ENCODE measurements at regions not wholly inside any gene's neighbourhood (a gene's known extent, or its start where the extent isn't known, plus 50 kb on each side); places are given as distances from the start of the nearest gene placed in this dataset.
A peak's percentile ranks its signal among the peaks of the same experiment; 100 is the strongest.

- H3K36me3 ChIP-seq (ENCODE audit: insufficient read depth, low read length), result no peaks in the 10 kb centered on the region
- H3K27me3 ChIP-seq (ENCODE audit: insufficient read depth, low read length), result no peaks in the 10 kb centered on the region
- no peak overlapping the region for H3K4me2 ChIP-seq (ENCODE audit: insufficient read depth, low read length)
- no peak for DNase-seq (ENCODE audit: insufficient read length, low spot score, missing footprints)
- H3K9me3 ChIP-seq (ENCODE audit: low read depth, low read length), result no peaks in the 10 kb centered on the region
- H2AFZ ChIP-seq (ENCODE audit: low read length), result no peak overlapping the region
- H3K4me3 ChIP-seq (ENCODE audit: insufficient read depth, low read length), result no peak overlapping the region
- no peaks in the 10 kb centered on the region for H3K79me2 ChIP-seq (ENCODE audit: insufficient read depth, low read length)
- no peak overlapping the region for H3K27ac ChIP-seq (ENCODE audit: low read depth, low read length)
- no peak for TF ChIP-seq CTCF (IDR thresholded peaks at IDR 0.05; ENCODE audit: extremely low read depth, low read depth, low read length)
- H4K20me1 ChIP-seq (ENCODE audit: insufficient read depth, low read length), result no peaks in the 10 kb centered on the region
- H3K4me1 ChIP-seq (ENCODE audit: insufficient read depth, low read length), result no peaks in the 10 kb centered on the region
Observed at GRCh38 chr7:68684996-68685395, 913.3 kb upstream of the AUTS2 start.

- no peak overlapping the region for H3K27ac ChIP-seq (ENCODE audit: low read depth, low read length)
- no peak overlapping the region for H3K4me3 ChIP-seq (ENCODE audit: insufficient read depth, low read length)
- H3K79me2 ChIP-seq (ENCODE audit: insufficient read depth, low read length), result no peaks in the 10 kb centered on the region
- H3K4me1 ChIP-seq (ENCODE audit: insufficient read depth, low read length), result peaks cover 18% of the 10 kb centered on the region
- H3K27me3 ChIP-seq (ENCODE audit: insufficient read depth, low read length), result no peaks in the 10 kb centered on the region
- peak overlapping the region; percentile 18 for H2AFZ ChIP-seq (ENCODE audit: low read length)
- TF ChIP-seq CTCF (IDR thresholded peaks at IDR 0.05; ENCODE audit: extremely low read depth, low read depth, low read length), result no peak
- no peak for DNase-seq (ENCODE audit: insufficient read length, low spot score, missing footprints)
- no peak overlapping the region for H3K4me2 ChIP-seq (ENCODE audit: insufficient read depth, low read length)
- no peaks in the 10 kb centered on the region for H3K36me3 ChIP-seq (ENCODE audit: insufficient read depth, low read length)
- no peaks in the 10 kb centered on the region for H4K20me1 ChIP-seq (ENCODE audit: insufficient read depth, low read length)
- H3K9me3 ChIP-seq (ENCODE audit: low read depth, low read length), result no peaks in the 10 kb centered on the region
Observed at GRCh38 chr7:68688416-68689086, 909.7 kb upstream of the AUTS2 start.

- H3K4me3 ChIP-seq (ENCODE audit: insufficient read depth, low read length), result no peak overlapping the region
- no peak overlapping the region for H2AFZ ChIP-seq (ENCODE audit: low read length)
- H3K4me2 ChIP-seq (ENCODE audit: insufficient read depth, low read length), result no peak overlapping the region
- TF ChIP-seq CTCF (IDR thresholded peaks at IDR 0.05; ENCODE audit: extremely low read depth, low read depth, low read length), result no peak
- peaks cover 18% of the 10 kb centered on the region for H3K4me1 ChIP-seq (ENCODE audit: insufficient read depth, low read length)
- no peaks in the 10 kb centered on the region for H3K9me3 ChIP-seq (ENCODE audit: low read depth, low read length)
- DNase-seq (ENCODE audit: insufficient read length, low spot score, missing footprints), result no peak
- H3K79me2 ChIP-seq (ENCODE audit: insufficient read depth, low read length), result no peaks in the 10 kb centered on the region
- H3K27ac ChIP-seq (ENCODE audit: low read depth, low read length), result no peak overlapping the region
- no peaks in the 10 kb centered on the region for H3K27me3 ChIP-seq (ENCODE audit: insufficient read depth, low read length)
- no peaks in the 10 kb centered on the region for H3K36me3 ChIP-seq (ENCODE audit: insufficient read depth, low read length)
- H4K20me1 ChIP-seq (ENCODE audit: insufficient read depth, low read length), result no peaks in the 10 kb centered on the region
Observed at GRCh38 chr7:68689087-68689433, 909.2 kb upstream of the AUTS2 start.

GRCh38 chr7:68691261-68692216 is 906.7 kb upstream of the AUTS2 start:
- Histone ChIP-seq H3K27ac (ENCODE audit: low read depth, low read length) (peak overlapping the region; percentile 90), H3K4me1 (ENCODE audit: insufficient read depth, low read length) (peaks cover 18% of the 10 kb centered on the region), H3K4me2 (ENCODE audit: insufficient read depth, low read length) (peak overlapping the region; percentile 73), H3K27me3 (ENCODE audit: insufficient read depth, low read length) (no peaks in the 10 kb centered on the region), H4K20me1 (ENCODE audit: insufficient read depth, low read length) (no peaks in the 10 kb centered on the region), H3K9me3 (ENCODE audit: low read depth, low read length) (no peaks in the 10 kb centered on the region), H3K79me2 (ENCODE audit: insufficient read depth, low read length) (no peaks in the 10 kb centered on the region), H3K4me3 (ENCODE audit: insufficient read depth, low read length) (peak overlapping the region; percentile 44), H2AFZ (ENCODE audit: low read length) (peak overlapping the region; percentile 79), H3K36me3 (ENCODE audit: insufficient read depth, low read length) (no peaks in the 10 kb centered on the region)
- no peak for TF ChIP-seq CTCF (IDR thresholded peaks at IDR 0.05; ENCODE audit: extremely low read depth, low read depth, low read length)
- DNase-seq (ENCODE audit: insufficient read length, low spot score, missing footprints), result peak; percentile 90

Data from osteoblast (primary cell).